GM23338 (cell line): ENCODE measurements at regions not wholly inside any gene's neighbourhood (a gene's known extent, or its start where the extent isn't known, plus 50 kb on each side); places are given as distances from the start of the nearest gene placed in this dataset.

ENCODE experiments used
- ATAC-seq: fragments of 200-7000 bp; cut with Tn5 transposase; 3 replicates; pipeline ENCODE4 v1.9.1; 2020
- DNase-seq: peaks from one replicate; pipeline ENCODE4 v3.0.0-alpha.2; 2015; ENCODE audit warnings: low spot score
- H2AFZ ChIP-seq: fragments of 200-600 bp; sonication (generic); 2 replicates; pipeline ENCODE4 v1.8.0; 2016; ENCODE audit warnings: antibody characterized with exemption, mild to moderate bottlenecking, moderate library complexity
- H3F3A ChIP-seq: fragments of 200-600 bp; sonication (generic); replicated peaks from 2 replicates; pipeline ENCODE4 v1.8.0; 2017; ENCODE audit warnings: antibody characterized with exemption, mixed run types, low read depth
- H3K27ac ChIP-seq: fragments of 200-600 bp; sonication (generic); 2 replicates; pipeline ENCODE4 v1.6.1; 2016; ENCODE audit warnings: low read depth
- H3K27me3 ChIP-seq: fragments of 200-600 bp; sonication (generic); 2 replicates; pipeline ENCODE4 v1.8.0; 2016; ENCODE audit warnings: mild to moderate bottlenecking, mixed run types, moderate library complexity; ENCODE audit not compliant: insufficient read depth
- H3K36me3 ChIP-seq: fragments of 200-600 bp; sonication (generic); 2 replicates; pipeline ENCODE4 v1.8.0; 2016; ENCODE audit warnings: mild to moderate bottlenecking; ENCODE audit not compliant: insufficient read depth
- H3K4me1 ChIP-seq: fragments of 200-600 bp; sonication (generic); 2 replicates; pipeline ENCODE4 v1.8.0; 2016; ENCODE audit warnings: mild to moderate bottlenecking, moderate library complexity; ENCODE audit not compliant: insufficient read depth
- H3K4me2 ChIP-seq: fragments of 200-600 bp; sonication (generic); 2 replicates; pipeline ENCODE4 v1.7.1; 2017; ENCODE audit warnings: mixed run types
- H3K4me3 ChIP-seq: fragments of 200-600 bp; sonication (generic); 2 replicates; pipeline ENCODE4 v1.6.1; 2016; ENCODE audit warnings: mixed run types
- H3K79me2 ChIP-seq: fragments of 200-600 bp; sonication (generic); replicated peaks from 2 replicates; pipeline ENCODE4 v1.8.0; 2017; ENCODE audit warnings: mild to moderate bottlenecking; ENCODE audit not compliant: insufficient read depth
- H3K9me2 ChIP-seq: fragments of 200-600 bp; sonication (generic); 2 replicates; pipeline ENCODE4 v1.8.0; 2017; ENCODE audit not compliant: insufficient read depth
- H4K20me1 ChIP-seq: fragments of 200-600 bp; sonication (generic); replicated peaks from 2 replicates; pipeline ENCODE4 v1.8.0; 2017; ENCODE audit warnings: mild to moderate bottlenecking; ENCODE audit not compliant: insufficient read depth
- H3K27ac Mint-ChIP-seq: 2 replicates; pipeline ENCODE4 v1.8.0; 2020; ENCODE audit warnings: inconsistent platforms, mild to moderate bottlenecking, moderate library complexity, mixed read lengths
- H3K27me3 Mint-ChIP-seq: 3 replicates; pipeline ENCODE4 v1.8.0; 2022; ENCODE audit warnings: low read depth, mild to moderate bottlenecking, moderate library complexity, mixed read lengths, inconsistent platforms; ENCODE audit not compliant: insufficient read depth, poor library complexity
- H3K36me3 Mint-ChIP-seq: 3 replicates; pipeline ENCODE4 v1.8.0; 2021; ENCODE audit warnings: low read depth, mild to moderate bottlenecking, inconsistent platforms, moderate library complexity, mixed read lengths
- H3K4me1 Mint-ChIP-seq: 3 replicates; pipeline ENCODE4 v1.8.0; 2020; ENCODE audit warnings: mild to moderate bottlenecking, inconsistent platforms, mixed read lengths
- H3K4me3 Mint-ChIP-seq: 3 replicates; pipeline ENCODE4 v1.8.0; 2021; ENCODE audit warnings: moderate library complexity, mild to moderate bottlenecking, inconsistent platforms, mixed read lengths
- H3K9me3 Mint-ChIP-seq: 3 replicates; pipeline ENCODE4 v1.8.0; 2020; ENCODE audit warnings: moderate library complexity, mild to moderate bottlenecking, inconsistent platforms, mixed read lengths
- CREB1 ChIP-seq: fragments of 250-450 bp; sonication (Bioruptor Pico); IDR thresholded peaks from 2 replicates; pipeline ENCODE4 v1.5.0; 2020; ENCODE audit warnings: low read depth, mild to moderate bottlenecking, moderate library complexity
- EZH2 ChIP-seq: fragments of 200-600 bp; sonication (generic); IDR thresholded peaks from one replicate; pipeline ENCODE4 v1.8.0; 2017; ENCODE audit warnings: antibody characterized with exemption, mild to moderate bottlenecking, low read depth; ENCODE audit not compliant: unreplicated experiment
- EZH2phosphoT487 ChIP-seq: fragments of 200-600 bp; sonication (generic); IDR thresholded peaks from one replicate; pipeline ENCODE4 v1.8.1; 2018; ENCODE audit warnings: antibody characterized with exemption; ENCODE audit not compliant: unreplicated experiment
- JUNB ChIP-seq: IDR thresholded peaks from one replicate; pipeline ENCODE4 v1.6.1; 2016; ENCODE audit warnings: antibody characterized with exemption; ENCODE audit not compliant: unreplicated experiment
- NANOG ChIP-seq: IDR thresholded peaks from 2 replicates; pipeline ENCODE4 v1.6.1; 2016; ENCODE audit warnings: antibody characterized with exemption, borderline replicate concordance
- POLR2AphosphoS5 ChIP-seq: IDR thresholded peaks from 2 replicates; pipeline ENCODE4 v1.6.1; 2016; ENCODE audit warnings: antibody characterized with exemption, low read depth
- STAT1 ChIP-seq: IDR thresholded peaks from one replicate; pipeline ENCODE4 v1.6.1; 2016; ENCODE audit warnings: antibody characterized with exemption; ENCODE audit not compliant: unreplicated experiment
- ZNF114 ChIP-seq: fragments of 250-450 bp; sonication (Bioruptor Pico); IDR thresholded peaks from 2 replicates; pipeline ENCODE4 v1.5.0; 2020; ENCODE audit warnings: mild to moderate bottlenecking, moderate library complexity
- ZNF331 ChIP-seq: fragments of 250-450 bp; sonication (Bioruptor Pico); IDR thresholded peaks from 2 replicates; pipeline ENCODE4 v1.5.0; 2020; ENCODE audit warnings: low read depth, mild to moderate bottlenecking, moderate library complexity
- TF ChIP-seq, protein P1 (sequence below): IDR thresholded peaks from one replicate; pipeline ENCODE4 v1.6.1; 2018; ENCODE audit warnings: antibody characterized with exemption; ENCODE audit not compliant: unreplicated experiment
- TF ChIP-seq, protein P2 (sequence below): fragments of 250-450 bp; sonication (Bioruptor Pico); IDR thresholded peaks from 2 replicates; pipeline ENCODE4 v1.5.0; 2020; ENCODE audit warnings: mild to moderate bottlenecking, moderate library complexity
- TF ChIP-seq, protein P3 (sequence below), 2 experiments: fragments of 200-600 bp in 1 of 2; sonication (generic) in 1 of 2; conservative IDR thresholded peaks; 2 replicates each; pipeline versions ENCODE4 v1.5.1 to v1.6.1; 2016 to 2017; ENCODE audit warnings: antibody characterized with exemption in 2 of 2, low read depth in 2 of 2, mild to moderate bottlenecking in 2 of 2, moderate library complexity in 1 of 2

DNA sequence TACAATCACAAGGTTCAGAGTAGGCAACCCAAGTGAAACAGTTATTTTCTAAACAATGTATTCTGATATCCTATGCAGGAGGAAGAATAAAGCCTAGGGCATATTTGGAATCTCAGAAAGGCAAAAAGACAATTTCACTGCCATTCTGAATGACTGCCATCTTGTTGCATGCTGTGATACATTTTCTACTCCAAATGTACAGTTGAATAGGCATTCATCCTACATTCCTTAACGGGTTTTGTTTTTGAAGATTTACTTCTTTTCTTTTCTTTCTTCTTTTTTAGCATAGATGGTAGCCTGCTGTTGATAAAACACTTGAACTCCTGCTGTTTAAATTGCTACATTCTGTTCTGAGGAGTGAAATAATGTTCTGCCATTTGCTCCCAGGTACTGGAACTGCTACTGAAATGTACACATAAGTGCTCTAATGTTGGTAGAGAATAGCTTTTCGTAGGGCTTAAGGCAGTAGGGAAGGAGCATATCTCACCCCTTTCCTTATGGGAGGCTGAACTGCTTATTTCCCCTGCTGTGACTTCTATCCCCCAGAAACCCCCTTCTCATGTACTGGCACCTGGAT lies 506.8 kb downstream of the DNAJB9 start:
- H3K4me3 ChIP-seq = no peak overlapping the region

More for the DNA sequence above, 506.8 kb downstream of the DNAJB9 start:
- Histone ChIP-seq H3K27me3 (no peaks in the 10 kb centered on the region), H2AFZ (no peak overlapping the region), H3K27ac (no peak overlapping the region), H3K36me3 (no peaks in the 10 kb centered on the region), H3K4me1 (no peaks in the 10 kb centered on the region), H4K20me1 (no peaks in the 10 kb centered on the region), H3K4me2 (no peak overlapping the region), H3K79me2 (no peaks in the 10 kb centered on the region), H3K9me2 (0 out of 2 replicates have a peak, but pooled peaks cover 3% of the 10 kb centered on the region), H3F3A (no peaks in the 10 kb centered on the region)
- TF ChIP-seq, protein P1, sequence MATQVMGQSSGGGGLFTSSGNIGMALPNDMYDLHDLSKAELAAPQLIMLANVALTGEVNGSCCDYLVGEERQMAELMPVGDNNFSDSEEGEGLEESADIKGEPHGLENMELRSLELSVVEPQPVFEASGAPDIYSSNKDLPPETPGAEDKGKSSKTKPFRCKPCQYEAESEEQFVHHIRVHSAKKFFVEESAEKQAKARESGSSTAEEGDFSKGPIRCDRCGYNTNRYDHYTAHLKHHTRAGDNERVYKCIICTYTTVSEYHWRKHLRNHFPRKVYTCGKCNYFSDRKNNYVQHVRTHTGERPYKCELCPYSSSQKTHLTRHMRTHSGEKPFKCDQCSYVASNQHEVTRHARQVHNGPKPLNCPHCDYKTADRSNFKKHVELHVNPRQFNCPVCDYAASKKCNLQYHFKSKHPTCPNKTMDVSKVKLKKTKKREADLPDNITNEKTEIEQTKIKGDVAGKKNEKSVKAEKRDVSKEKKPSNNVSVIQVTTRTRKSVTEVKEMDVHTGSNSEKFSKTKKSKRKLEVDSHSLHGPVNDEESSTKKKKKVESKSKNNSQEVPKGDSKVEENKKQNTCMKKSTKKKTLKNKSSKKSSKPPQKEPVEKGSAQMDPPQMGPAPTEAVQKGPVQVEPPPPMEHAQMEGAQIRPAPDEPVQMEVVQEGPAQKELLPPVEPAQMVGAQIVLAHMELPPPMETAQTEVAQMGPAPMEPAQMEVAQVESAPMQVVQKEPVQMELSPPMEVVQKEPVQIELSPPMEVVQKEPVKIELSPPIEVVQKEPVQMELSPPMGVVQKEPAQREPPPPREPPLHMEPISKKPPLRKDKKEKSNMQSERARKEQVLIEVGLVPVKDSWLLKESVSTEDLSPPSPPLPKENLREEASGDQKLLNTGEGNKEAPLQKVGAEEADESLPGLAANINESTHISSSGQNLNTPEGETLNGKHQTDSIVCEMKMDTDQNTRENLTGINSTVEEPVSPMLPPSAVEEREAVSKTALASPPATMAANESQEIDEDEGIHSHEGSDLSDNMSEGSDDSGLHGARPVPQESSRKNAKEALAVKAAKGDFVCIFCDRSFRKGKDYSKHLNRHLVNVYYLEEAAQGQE = no peak
- TF ChIP-seq JUNB = no peak
- no peak for TF ChIP-seq POLR2AphosphoS5
- no peak for TF ChIP-seq ZNF114 (CRISPR knock-in tag)
- TF ChIP-seq NANOG = no peak
- no peak for TF ChIP-seq STAT1
- TF ChIP-seq, protein P2, sequence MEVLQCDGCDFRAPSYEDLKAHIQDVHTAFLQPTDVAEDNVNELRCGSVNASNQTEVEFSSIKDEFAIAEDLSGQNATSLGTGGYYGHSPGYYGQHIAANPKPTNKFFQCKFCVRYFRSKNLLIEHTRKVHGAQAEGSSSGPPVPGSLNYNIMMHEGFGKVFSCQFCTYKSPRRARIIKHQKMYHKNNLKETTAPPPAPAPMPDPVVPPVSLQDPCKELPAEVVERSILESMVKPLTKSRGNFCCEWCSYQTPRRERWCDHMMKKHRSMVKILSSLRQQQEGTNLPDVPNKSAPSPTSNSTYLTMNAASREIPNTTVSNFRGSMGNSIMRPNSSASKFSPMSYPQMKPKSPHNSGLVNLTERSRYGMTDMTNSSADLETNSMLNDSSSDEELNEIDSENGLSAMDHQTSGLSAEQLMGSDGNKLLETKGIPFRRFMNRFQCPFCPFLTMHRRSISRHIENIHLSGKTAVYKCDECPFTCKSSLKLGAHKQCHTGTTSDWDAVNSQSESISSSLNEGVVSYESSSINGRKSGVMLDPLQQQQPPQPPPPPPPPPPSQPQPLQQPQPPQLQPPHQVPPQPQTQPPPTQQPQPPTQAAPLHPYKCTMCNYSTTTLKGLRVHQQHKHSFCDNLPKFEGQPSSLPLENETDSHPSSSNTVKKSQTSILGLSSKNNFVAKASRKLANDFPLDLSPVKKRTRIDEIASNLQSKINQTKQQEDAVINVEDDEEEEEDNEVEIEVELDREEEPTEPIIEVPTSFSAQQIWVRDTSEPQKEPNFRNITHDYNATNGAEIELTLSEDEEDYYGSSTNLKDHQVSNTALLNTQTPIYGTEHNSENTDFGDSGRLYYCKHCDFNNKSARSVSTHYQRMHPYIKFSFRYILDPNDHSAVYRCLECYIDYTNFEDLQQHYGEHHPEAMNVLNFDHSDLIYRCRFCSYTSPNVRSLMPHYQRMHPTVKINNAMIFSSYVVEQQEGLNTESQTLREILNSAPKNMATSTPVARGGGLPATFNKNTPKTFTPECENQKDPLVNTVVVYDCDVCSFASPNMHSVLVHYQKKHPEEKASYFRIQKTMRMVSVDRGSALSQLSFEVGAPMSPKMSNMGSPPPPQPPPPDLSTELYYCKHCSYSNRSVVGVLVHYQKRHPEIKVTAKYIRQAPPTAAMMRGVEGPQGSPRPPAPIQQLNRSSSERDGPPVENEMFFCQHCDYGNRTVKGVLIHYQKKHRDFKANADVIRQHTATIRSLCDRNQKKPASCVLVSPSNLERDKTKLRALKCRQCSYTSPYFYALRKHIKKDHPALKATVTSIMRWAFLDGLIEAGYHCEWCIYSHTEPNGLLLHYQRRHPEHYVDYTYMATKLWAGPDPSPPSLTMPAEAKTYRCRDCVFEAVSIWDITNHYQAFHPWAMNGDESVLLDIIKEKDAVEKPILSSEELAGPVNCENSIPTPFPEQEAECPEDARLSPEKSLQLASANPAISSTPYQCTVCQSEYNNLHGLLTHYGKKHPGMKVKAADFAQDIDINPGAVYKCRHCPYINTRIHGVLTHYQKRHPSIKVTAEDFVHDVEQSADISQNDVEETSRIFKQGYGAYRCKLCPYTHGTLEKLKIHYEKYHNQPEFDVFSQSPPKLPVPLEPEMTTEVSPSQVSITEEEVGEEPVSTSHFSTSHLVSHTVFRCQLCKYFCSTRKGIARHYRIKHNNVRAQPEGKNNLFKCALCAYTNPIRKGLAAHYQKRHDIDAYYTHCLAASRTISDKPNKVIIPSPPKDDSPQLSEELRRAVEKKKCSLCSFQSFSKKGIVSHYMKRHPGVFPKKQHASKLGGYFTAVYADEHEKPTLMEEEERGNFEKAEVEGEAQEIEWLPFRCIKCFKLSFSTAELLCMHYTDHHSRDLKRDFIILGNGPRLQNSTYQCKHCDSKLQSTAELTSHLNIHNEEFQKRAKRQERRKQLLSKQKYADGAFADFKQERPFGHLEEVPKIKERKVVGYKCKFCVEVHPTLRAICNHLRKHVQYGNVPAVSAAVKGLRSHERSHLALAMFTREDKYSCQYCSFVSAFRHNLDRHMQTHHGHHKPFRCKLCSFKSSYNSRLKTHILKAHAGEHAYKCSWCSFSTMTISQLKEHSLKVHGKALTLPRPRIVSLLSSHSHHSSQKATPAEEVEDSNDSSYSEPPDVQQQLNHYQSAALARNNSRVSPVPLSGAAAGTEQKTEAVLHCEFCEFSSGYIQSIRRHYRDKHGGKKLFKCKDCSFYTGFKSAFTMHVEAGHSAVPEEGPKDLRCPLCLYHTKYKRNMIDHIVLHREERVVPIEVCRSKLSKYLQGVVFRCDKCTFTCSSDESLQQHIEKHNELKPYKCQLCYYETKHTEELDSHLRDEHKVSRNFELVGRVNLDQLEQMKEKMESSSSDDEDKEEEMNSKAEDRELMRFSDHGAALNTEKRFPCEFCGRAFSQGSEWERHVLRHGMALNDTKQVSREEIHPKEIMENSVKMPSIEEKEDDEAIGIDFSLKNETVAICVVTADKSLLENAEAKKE = no peak
- TF ChIP-seq EZH2 = no peak
- no peak for TF ChIP-seq EZH2phosphoT487
- TF ChIP-seq CREB1 (CRISPR knock-in tag) = no peak
- no peak for TF ChIP-seq ZNF331 (CRISPR knock-in tag)
- TF ChIP-seq, protein P3, sequence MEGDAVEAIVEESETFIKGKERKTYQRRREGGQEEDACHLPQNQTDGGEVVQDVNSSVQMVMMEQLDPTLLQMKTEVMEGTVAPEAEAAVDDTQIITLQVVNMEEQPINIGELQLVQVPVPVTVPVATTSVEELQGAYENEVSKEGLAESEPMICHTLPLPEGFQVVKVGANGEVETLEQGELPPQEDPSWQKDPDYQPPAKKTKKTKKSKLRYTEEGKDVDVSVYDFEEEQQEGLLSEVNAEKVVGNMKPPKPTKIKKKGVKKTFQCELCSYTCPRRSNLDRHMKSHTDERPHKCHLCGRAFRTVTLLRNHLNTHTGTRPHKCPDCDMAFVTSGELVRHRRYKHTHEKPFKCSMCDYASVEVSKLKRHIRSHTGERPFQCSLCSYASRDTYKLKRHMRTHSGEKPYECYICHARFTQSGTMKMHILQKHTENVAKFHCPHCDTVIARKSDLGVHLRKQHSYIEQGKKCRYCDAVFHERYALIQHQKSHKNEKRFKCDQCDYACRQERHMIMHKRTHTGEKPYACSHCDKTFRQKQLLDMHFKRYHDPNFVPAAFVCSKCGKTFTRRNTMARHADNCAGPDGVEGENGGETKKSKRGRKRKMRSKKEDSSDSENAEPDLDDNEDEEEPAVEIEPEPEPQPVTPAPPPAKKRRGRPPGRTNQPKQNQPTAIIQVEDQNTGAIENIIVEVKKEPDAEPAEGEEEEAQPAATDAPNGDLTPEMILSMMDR (conservative IDR thresholded peaks at IDR 0.05; ENCODE audit: low read depth in 2 of 2) = no peak
- Mint-ChIP-seq H3K4me1 (peaks cover 9% of the 10 kb centered on the region; the same call in 2 of the 3 replicates), H3K36me3 (no peaks in the 10 kb centered on the region), H3K4me3 (no peak overlapping the region), H3K27ac (no peak overlapping the region), H3K27me3 (no peaks in the 10 kb centered on the region), H3K9me3 (no peaks in the 10 kb centered on the region)
- ATAC-seq (no peak), DNase-seq (no peak)
